ENCODE measurements at regions not wholly inside any gene's neighbourhood (a gene's known extent, or its start where the extent isn't known, plus 50 kb on each side); places are given as distances from the start of the nearest gene placed in this dataset.
"Not testable (repeated sequence)": the region's sequence is repeated elsewhere in the genome, so short reads cannot be mapped to it uniquely, and the experiment has no call there.

GRCh38 chr7:131935180-131935579 is 378.8 kb upstream of the PODXL start:
- no peak for DNase-seq (ENCODE audit: low spot score)

GRCh38 chr7:131934452-131934851 is 378.0 kb upstream of the PODXL start:
- DNase-seq (ENCODE audit: low spot score), result no peak

- DNase-seq (ENCODE audit: low spot score), result no peak
Observed at GRCh38 chr7:131933751-131934289, 377.4 kb upstream of the PODXL start.

- not testable (repeated sequence) for DNase-seq (ENCODE audit: low spot score)
Observed at GRCh38 chr7:131933219-131933618, 376.8 kb upstream of the PODXL start.

- DNase-seq (ENCODE audit: low spot score), result no peak
Observed at GRCh38 chr7:131932271-131932670, 375.8 kb upstream of the PODXL start.

GRCh38 chr7:131931370-131931769 is 374.9 kb upstream of the PODXL start:
- DNase-seq (ENCODE audit: low spot score), result no peak

GRCh38 chr7:131929632-131930031 is 373.2 kb upstream of the PODXL start:
- no peak for DNase-seq (ENCODE audit: low spot score)

GRCh38 chr7:131927770-131928423 is 371.5 kb upstream of the PODXL start:
- no peak for DNase-seq (ENCODE audit: low spot score)

GRCh38 chr7:131925636-131926035 is 369.2 kb upstream of the PODXL start:
- no peak for DNase-seq (ENCODE audit: low spot score)

GRCh38 chr7:131924857-131925256 is 368.4 kb upstream of the PODXL start:
- DNase-seq (ENCODE audit: low spot score), result no peak

GRCh38 chr7:131922948-131923347 is 366.5 kb upstream of the PODXL start:
- not testable (repeated sequence) for DNase-seq (ENCODE audit: low spot score)

GRCh38 chr7:131921016-131921415 is 364.6 kb upstream of the PODXL start:
- no peak for DNase-seq (ENCODE audit: low spot score)

- DNase-seq (ENCODE audit: low spot score), result no peak
Observed at GRCh38 chr7:131919920-131920709, 363.7 kb upstream of the PODXL start.

- no peak for DNase-seq (ENCODE audit: low spot score)
Observed at GRCh38 chr7:131911112-131911511, 354.7 kb upstream of the PODXL start.

- no peak for DNase-seq (ENCODE audit: low spot score)
Observed at GRCh38 chr7:131909151-131909768, 352.8 kb upstream of the PODXL start.

GRCh38 chr7:131908714-131909113 is 352.3 kb upstream of the PODXL start:
- no peak for DNase-seq (ENCODE audit: low spot score)

GRCh38 chr7:131905471-131905973 is 349.1 kb upstream of the PODXL start:
- no peak for DNase-seq (ENCODE audit: low spot score)

- DNase-seq (ENCODE audit: low spot score), result no peak
Observed at GRCh38 chr7:131904760-131905327, 348.4 kb upstream of the PODXL start.

GRCh38 chr7:131903315-131903714 is 346.9 kb upstream of the PODXL start:
- no peak for DNase-seq (ENCODE audit: low spot score)

- DNase-seq (ENCODE audit: low spot score), result no peak
Observed at GRCh38 chr7:131900785-131901287, 344.4 kb upstream of the PODXL start.

- no peak for DNase-seq (ENCODE audit: low spot score)
Observed at GRCh38 chr7:131899271-131900030, 343.0 kb upstream of the PODXL start.
